Inflammatory macrophage treated with lipopolysaccharide for 1 hour (primary cell): ENCODE measurements at regions not wholly inside any gene's neighbourhood (a gene's known extent, or its start where the extent isn't known, plus 50 kb on each side); places are given as distances from the start of the nearest gene placed in this dataset.
"Not testable (repeated sequence)": the region's sequence is repeated elsewhere in the genome, so short reads cannot be mapped to it uniquely, and the experiment has no call there.

ENCODE experiments used
- DNase-seq, 2 donors: peaks; one replicate each; pipeline ENCODE4 v3.0.0-alpha.2; 2020 to 2022

- DNase-seq = no peak
These were observed 312.3 kb upstream of the ID2 start for GRCh38 chr2:8369522-8369921.

GRCh38 chr2:8370258-8370802 is 311.5 kb upstream of the ID2 start:
- no peak for DNase-seq

GRCh38 chr2:8371653-8372052 is 310.2 kb upstream of the ID2 start:
- DNase-seq = no peak

GRCh38 chr2:8374782-8375181 is 307.1 kb upstream of the ID2 start:
- no peak for DNase-seq

GRCh38 chr2:8376603-8377410 is 305.0 kb upstream of the ID2 start:
- peak in 1 of 2 donors; percentile 22 for DNase-seq

- no peak for DNase-seq
These were observed 303.6 kb upstream of the ID2 start for GRCh38 chr2:8378016-8378810.

- DNase-seq = no peak
These were observed 302.7 kb upstream of the ID2 start for GRCh38 chr2:8379128-8379527.

GRCh38 chr2:8379549-8379948 is 302.3 kb upstream of the ID2 start:
- DNase-seq = no peak

GRCh38 chr2:8380026-8380425 is 301.8 kb upstream of the ID2 start:
- DNase-seq = peak; percentile 10 to 31

- peak in 1 of 2 donors; percentile 9 for DNase-seq
These were observed 301.3 kb upstream of the ID2 start for GRCh38 chr2:8380566-8380965.

- DNase-seq = no peak
These were observed 299.4 kb upstream of the ID2 start for GRCh38 chr2:8382485-8382884.

- DNase-seq = not testable (repeated sequence)
These were observed 295.1 kb upstream of the ID2 start for GRCh38 chr2:8386748-8387147.

- DNase-seq = no peak
These were observed 293.1 kb upstream of the ID2 start for GRCh38 chr2:8388781-8389180.

GRCh38 chr2:8389431-8390108 is 292.3 kb upstream of the ID2 start:
- no peak for DNase-seq

GRCh38 chr2:8391126-8391525 is 290.7 kb upstream of the ID2 start:
- no peak for DNase-seq

- DNase-seq = no peak
These were observed 290.3 kb upstream of the ID2 start for GRCh38 chr2:8391584-8391983.

GRCh38 chr2:8392098-8392866 is 289.6 kb upstream of the ID2 start:
- DNase-seq = no peak

GRCh38 chr2:8393506-8393905 is 288.4 kb upstream of the ID2 start:
- no peak for DNase-seq

- no peak for DNase-seq
These were observed 287.7 kb upstream of the ID2 start for GRCh38 chr2:8394131-8394530.

- no peak for DNase-seq
These were observed 287.1 kb upstream of the ID2 start for GRCh38 chr2:8394569-8395359.

GRCh38 chr2:8395718-8396117 is 286.1 kb upstream of the ID2 start:
- DNase-seq = no peak
